GM21529 (cell line): ENCODE measurements at regions not wholly inside any gene's neighbourhood (a gene's known extent, or its start where the extent isn't known, plus 50 kb on each side); places are given as distances from the start of the nearest gene placed in this dataset.

ENCODE experiments used
- ATAC-seq: cut with Tn5 transposase; IDR thresholded peaks from one replicate; pipeline ENCODE4 v1.9.1; 2021; ENCODE audit not compliant: unreplicated experiment

DNA sequence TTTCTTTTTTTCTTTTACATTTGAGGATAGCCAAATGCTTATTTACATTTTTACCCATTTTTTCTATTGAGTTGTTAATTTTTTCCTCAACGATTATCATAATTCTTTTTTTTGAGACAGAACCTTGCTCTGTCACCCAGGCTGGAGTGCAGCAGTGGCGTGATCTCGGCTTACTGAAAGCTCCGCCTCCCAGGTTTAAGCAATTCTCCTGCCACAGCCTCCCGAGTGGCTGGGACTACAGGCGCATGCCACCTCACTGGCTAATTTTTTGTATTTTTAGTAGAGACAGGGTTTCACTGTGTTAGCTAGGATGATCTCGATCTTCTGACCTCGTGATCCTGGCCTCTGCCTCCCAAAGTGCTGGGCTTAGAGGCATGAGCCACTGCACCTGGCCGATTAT lies 208.7 kb downstream of the LIG4 start:
- ATAC-seq: no peak

- no peak for ATAC-seq
These were observed 210.1 kb downstream of the LIG4 start for GRCh38 chr13:108005231-108005630.

GRCh38 chr13:108003626-108004025 lies 211.7 kb downstream of the LIG4 start:
- ATAC-seq: no peak

GRCh38 chr13:108000998-108001397 lies 214.3 kb downstream of the LIG4 start:
- no peak for ATAC-seq

DNA sequence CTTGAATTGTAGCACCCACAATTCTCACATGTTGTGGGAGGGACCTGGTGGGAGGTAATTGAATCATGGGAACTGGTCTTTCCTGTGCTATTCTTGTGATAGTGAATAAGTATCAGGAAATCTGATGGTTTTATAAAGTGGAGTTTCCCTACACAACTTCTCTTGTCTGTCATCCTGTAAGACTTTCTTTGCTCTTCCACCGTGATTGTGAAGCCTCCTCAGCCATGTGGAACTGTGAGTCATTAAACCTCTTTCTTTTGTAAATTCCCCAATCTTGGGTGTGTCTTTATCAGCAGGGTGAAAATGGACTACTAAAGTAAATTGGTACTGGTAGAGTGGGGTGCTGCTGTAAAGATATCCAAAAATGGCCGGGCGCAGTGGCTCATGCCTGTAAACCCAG lies 215.6 kb downstream of the LIG4 start:
- no peak for ATAC-seq

- ATAC-seq: no peak
These were observed 221.2 kb downstream of the LIG4 start for GRCh38 chr13:107994137-107994536.

DNA sequence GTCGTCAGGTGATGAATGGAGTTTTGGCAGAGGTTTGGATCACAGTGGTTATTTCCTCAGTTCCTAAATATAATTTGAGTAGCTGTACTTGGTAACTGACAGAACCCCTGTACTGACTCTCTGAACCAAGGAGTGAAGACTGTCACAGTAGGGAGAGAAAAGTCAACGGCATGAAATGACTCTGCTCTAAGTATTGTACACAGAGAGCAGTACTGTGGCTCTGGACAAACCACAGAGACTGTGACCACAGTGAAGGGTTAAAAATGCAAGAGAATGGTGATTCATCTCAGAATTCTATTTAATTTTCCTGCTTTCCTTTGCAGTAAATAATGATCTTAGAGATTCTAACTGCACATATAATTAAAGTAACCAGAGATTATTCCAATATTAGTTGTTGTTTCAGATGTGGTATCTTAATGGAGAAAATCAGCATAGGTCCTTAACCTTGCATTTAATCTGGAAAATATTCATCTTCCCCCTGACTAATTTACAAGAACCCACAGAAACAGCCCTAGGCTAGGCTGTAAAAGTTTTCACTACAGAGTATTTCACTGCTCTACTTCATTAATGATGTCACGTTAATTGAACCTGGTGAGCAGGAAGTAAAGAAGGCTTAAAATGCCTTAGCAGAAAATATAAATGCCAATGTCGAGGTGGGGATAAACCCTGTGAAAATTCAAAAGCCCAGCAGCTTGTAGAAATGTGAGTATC lies 221.9 kb downstream of the LIG4 start:
- no peak for ATAC-seq

- no peak for ATAC-seq
These were observed 222.8 kb downstream of the LIG4 start for GRCh38 chr13:107992542-107992941.

GRCh38 chr13:107977071-107977574 lies 238.2 kb downstream of the LIG4 start:
- ATAC-seq: no peak

DNA sequence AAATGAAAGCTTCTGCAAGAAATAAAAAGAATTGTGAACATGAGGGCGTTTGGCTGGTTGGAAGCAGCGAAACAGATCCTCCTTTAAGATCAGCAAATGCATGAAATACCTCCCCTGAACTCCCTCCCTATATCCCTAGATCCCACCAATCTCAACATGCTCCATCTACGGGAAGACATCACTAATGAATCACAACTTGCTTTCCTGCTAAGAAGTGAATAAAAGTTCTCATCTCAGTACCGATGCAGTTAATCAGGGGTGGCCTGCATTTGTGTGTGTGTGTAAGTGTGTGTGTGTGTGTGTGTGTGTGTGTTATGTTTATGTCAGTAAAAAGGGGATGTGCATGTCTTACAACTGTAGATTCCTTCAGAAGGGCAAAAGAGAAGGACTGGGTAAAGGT lies 238.7 kb downstream of the LIG4 start:
- no peak for ATAC-seq

- ATAC-seq: no peak
These were observed 240.9 kb downstream of the LIG4 start for GRCh38 chr13:107974409-107974808.

- no peak for ATAC-seq
These were observed 245.8 kb downstream of the LIG4 start for GRCh38 chr13:107969546-107969945.

DNA sequence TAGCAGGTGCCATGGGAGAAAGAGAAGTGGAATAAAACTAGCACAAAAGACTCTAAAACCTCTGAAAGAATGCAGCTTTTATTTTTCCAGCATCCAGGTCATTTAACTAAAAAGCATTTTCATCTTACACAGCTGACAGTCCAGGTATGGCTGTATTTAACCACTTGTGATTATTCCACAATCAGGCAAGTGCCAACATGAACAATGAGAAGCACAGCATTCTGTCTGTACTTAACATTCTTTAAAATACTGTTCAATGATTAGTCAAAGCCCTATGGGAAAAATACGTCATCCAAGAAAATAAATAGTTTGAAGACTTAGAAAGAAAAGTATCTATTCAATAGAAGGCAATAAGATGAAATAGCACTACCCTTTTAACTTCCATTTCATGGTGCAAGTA lies 246.9 kb downstream of the LIG4 start:
- no peak for ATAC-seq

GRCh38 chr13:107964395-107964794 lies 250.9 kb downstream of the LIG4 start:
- no peak for ATAC-seq

- ATAC-seq: no peak
These were observed 253.3 kb downstream of the LIG4 start for GRCh38 chr13:107961849-107962608.

GRCh38 chr13:107960301-107960700 lies 255.0 kb downstream of the LIG4 start:
- ATAC-seq: no peak

DNA sequence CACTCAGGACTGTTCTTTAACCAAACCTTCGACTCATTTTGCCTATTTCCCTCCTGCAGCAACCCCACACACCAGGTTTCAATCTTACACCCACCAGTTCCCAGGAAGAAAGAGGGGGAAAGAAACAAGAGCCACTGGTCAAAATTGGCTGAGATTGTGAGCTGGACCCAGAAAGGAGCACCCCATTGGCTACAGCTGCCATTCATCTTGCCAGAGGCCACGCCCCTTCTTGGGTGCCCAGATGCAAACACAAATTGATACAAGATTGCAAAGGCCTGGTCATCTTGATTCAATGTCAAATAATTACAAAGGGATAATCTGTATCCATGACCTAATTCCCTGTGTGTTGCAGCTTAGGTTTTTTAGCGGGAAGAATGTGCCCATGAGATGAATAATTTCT lies 258.4 kb downstream of the LIG4 start:
- no peak for ATAC-seq

GRCh38 chr13:107942030-107942617 lies 273.2 kb downstream of the LIG4 start:
- no peak for ATAC-seq

DNA sequence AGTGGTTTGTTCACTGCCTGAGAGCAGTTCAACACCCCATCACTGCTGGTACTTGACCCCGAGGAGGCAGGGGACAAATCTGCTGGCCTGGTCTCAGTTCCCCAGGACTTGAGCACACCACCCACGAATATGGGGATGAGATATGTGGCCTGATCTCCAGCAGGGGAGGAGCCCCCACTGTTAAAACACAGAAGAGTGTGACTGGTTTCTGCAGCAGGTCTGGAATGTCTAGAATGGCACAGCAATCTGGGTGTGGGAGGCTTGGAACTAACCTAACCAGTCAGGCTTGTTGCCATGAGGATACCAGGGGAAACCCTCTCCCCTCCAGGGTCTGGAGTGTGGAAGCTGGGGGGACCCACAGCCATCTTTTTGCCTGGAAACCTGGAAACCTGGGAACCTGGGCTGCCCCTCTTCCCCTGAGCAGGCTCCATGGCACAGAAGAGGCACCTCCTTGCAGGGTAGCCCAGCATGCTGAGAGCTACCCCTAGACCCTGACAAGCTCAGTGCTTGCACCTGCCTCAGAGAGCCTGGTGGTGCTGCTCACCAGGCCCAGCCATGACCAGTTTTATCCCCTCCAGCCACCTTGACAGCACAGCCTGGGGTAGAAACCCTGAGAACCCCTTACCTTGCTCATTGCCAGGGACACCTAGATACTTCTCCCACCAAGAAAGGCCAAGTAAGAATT lies 273.8 kb downstream of the LIG4 start:
- no peak for ATAC-seq

- no peak for ATAC-seq
These were observed 277.5 kb downstream of the LIG4 start for GRCh38 chr13:107937848-107938247.

GRCh38 chr13:107931056-107931455 lies 284.3 kb downstream of the LIG4 start:
- no peak for ATAC-seq
